ENCODE measurements at regions not wholly inside any gene's neighbourhood (a gene's known extent, or its start where the extent isn't known, plus 50 kb on each side); places are given as distances from the start of the nearest gene placed in this dataset.
"Not testable (repeated sequence)": the region's sequence is repeated elsewhere in the genome, so short reads cannot be mapped to it uniquely, and the experiment has no call there.

DNA sequence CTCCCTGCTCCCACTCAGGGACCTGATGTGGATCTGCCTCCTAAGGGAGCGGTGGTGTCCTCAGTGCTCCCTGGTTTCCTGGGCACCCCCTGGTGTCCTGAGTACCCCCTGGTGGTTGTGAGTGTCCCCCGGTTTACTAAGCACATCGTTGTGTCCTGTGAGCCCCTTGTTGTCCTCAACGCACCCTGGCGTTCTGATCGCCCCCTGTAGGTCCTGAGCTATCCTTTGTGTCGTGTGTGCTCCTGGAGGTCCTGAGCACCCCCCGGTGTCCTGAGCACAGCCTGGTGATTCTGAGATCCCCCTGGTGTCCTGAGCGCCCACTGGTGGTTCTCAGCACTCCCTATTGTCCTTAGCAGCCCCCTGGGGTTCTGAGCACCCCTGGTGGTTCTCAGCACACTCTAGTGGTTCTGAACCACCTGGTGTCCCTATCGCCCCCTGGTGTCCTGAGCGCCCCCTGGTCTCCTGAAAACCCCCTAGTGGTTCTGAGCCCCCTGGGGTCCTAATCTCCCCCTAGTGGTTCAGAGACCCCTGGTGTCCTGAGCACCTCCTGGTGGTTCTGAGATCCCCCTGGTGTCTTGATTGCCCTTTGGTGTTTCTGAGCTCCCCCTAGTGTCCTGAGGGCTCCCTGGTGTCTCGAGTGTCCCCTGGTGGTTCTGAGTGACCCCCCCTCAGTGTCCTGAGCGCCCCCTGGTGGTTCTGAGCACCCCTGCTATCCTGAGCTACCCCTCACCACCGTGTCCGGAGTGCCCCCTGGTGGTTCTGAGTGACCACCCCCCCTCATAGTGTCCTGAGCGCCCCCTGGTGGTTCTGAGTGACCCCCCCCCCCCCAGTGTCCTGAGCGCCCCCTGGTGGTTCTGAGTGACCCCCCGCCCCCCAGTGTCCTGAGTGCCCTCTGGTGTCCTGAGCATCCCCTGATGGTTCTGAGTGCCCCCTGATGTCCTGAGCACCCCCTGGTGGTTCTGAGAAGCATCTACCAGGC, 615.1 kb downstream of the TMEM121 start:
- DNase-seq (ENCODE audit: low spot score) = no peak

DNA sequence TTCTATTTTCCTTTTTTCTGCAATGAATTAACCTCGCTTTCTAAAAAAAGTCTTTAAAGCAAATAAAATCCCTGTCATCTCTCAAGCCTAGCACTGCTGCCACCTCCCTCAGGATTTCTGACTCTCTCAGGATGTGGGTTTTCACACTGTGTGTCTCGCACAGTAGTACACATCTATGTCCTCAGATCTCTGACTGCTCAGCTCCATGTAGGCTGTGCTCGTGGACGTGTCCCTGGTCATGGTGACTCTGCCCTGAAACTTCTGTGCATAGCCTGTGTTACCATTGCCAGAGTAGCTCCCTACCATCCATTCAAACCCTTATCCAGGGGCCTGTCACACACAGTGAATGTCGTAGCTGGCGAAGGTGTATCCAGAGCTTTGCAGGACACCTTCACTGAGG, 619.3 kb downstream of the TMEM121 start:
- not testable (repeated sequence) for DNase-seq (ENCODE audit: low spot score)

- DNase-seq (ENCODE audit: low spot score) = not testable (repeated sequence)
These were observed 627.1 kb downstream of the TMEM121 start for GRCh38 chr14:106153362-106153955.

DNA sequence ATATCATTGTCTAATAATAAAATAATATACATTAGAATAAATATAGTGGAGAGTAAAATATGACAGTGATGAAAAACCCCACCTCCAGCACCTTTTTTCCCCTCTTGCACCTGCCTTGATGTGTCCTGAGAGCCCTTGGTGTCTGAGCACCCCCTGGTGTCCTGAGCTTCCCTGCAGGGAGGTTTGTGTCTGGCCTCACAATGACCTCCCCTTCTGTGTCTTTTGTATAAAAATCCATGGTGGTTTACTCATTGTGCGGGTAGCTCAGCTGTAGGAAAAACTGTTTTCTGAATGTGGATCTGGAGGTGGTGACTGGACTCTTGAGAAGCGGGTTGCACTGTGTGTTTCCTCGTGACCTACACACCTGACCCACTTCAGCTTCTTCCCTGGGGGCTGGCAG, 636.9 kb downstream of the TMEM121 start:
- DNase-seq (ENCODE audit: low spot score) = no peak

GRCh38 chr14:106163812-106164211, 637.4 kb downstream of the TMEM121 start:
- DNase-seq (ENCODE audit: low spot score) = not testable (repeated sequence)

GRCh38 chr14:106166232-106166631, 639.8 kb downstream of the TMEM121 start:
- DNase-seq (ENCODE audit: low spot score) = no peak

DNA sequence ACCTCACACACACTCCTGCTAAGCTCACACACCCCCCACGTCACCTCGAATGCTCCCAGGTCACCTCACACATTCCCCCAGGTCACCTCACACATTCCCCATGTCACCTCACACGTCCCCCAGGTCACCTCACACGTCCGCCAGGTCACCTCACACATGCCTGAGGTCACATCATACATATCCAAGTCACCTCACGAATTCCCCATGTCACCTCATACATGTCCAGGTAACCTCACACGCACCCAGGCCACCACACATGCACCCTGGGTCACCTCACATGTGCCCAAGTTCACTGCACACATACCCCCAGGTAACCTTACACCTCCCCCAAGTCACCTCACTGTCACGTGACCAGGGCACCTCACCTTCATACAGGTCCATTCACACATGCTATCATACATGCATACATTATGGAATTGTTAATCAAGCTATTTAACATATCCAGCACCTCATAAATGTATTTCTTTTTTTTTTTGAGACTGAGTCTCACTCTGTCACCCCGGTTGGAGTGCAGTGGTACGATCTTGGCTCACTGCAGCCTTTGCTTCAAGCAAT, 640.3 kb downstream of the TMEM121 start:
- no peak for DNase-seq (ENCODE audit: low spot score)

- DNase-seq (ENCODE audit: low spot score) = not testable (repeated sequence)
These were observed 643.8 kb downstream of the TMEM121 start for GRCh38 chr14:106170163-106170658.

GRCh38 chr14:106174206-106174605, 647.8 kb downstream of the TMEM121 start:
- DNase-seq (ENCODE audit: low spot score) = no peak

- not testable (repeated sequence) for DNase-seq (ENCODE audit: low spot score)
These were observed 651.2 kb downstream of the TMEM121 start for GRCh38 chr14:106177266-106178246.

- DNase-seq (ENCODE audit: low spot score) = no peak
These were observed 653.4 kb downstream of the TMEM121 start for GRCh38 chr14:106179761-106180160.

- DNase-seq (ENCODE audit: low spot score) = not testable (repeated sequence)
These were observed 658.4 kb downstream of the TMEM121 start for GRCh38 chr14:106184771-106185170.

GRCh38 chr14:106185174-106185836, 658.9 kb downstream of the TMEM121 start:
- not testable (repeated sequence) for DNase-seq (ENCODE audit: low spot score)

GRCh38 chr14:106185837-106186233, 659.5 kb downstream of the TMEM121 start:
- no peak for DNase-seq (ENCODE audit: low spot score)

- DNase-seq (ENCODE audit: low spot score) = no peak
These were observed 660.8 kb downstream of the TMEM121 start for GRCh38 chr14:106187216-106187615.

DNA sequence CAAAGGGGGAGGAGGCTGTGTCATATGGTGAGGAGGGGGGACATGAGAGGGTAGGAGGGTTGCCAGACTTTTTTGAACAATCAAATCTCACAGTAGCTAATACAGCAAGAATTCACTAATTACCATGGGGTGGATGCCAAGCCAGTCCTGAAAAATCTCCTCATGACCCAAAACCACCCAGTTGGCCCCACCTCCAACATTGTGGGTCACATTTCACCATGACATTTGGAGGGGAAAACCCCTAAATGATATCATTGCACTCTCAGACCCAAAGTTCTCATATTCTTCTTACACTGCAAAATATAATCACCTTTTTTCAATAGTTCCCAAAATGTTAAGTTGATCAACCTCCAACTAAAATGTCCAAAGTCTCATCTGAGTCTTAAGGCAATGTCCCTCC, 666.3 kb downstream of the TMEM121 start:
- not testable (repeated sequence) for DNase-seq (ENCODE audit: low spot score)

GRCh38 chr14:106196459-106196858, 670.1 kb downstream of the TMEM121 start:
- not testable (repeated sequence) for DNase-seq (ENCODE audit: low spot score)

DNA sequence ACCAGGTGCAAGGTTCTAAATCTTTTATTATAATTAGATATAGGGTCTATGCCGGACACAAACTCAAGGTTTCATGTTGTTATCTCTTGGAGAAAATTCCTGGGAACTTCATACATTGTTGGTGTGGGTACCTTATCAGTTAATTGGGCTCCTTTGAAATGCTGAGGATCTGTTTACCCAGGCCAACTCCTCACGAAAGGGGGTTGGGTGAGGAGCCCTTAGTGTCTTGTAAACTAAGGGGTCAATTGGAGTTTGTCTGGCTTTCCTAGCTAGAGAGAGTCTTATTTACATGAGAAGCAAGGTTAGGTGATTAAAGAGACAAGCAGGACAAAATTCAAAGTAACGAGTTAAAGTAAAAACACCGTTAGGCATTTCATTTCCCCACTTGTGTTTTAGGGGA, 670.9 kb downstream of the TMEM121 start:
- not testable (repeated sequence) for DNase-seq (ENCODE audit: low spot score)

- DNase-seq (ENCODE audit: low spot score) = no peak
These were observed 672.7 kb downstream of the TMEM121 start for GRCh38 chr14:106199097-106199496.

GRCh38 chr14:106200541-106201315, 674.3 kb downstream of the TMEM121 start:
- no peak for DNase-seq (ENCODE audit: low spot score)
